Ovary (tissue), 7 donors: ENCODE measurements at regions not wholly inside any gene's neighbourhood (a gene's known extent, or its start where the extent isn't known, plus 50 kb on each side); places are given as distances from the start of the nearest gene placed in this dataset.

Experiments used
- DNase-seq, 5 donors: peaks; one replicate each; pipeline ENCODE4 v3.0.0-alpha.2; 2019 to 2020
- H3K27ac ChIP-seq, 2 donors: fragments of 200-600 bp; one replicate each; pipeline versions ENCODE4 v1.5.1 to v1.8.0; 2019 to 2022
- H3K27me3 ChIP-seq: fragments of 200-600 bp; one replicate; pipeline ENCODE4 v1.8.0; 2022
- H3K36me3 ChIP-seq: fragments of 200-600 bp; sonication (generic); one replicate; pipeline ENCODE4 v1.5.1; 2019
- H3K4me1 ChIP-seq: one replicate; pipeline ENCODE4 v1.8.1; 2013; ENCODE audit warnings: mild to moderate bottlenecking, moderate library complexity; ENCODE audit not compliant: insufficient read depth
- H3K4me3 ChIP-seq: fragments of 200-600 bp; sonication (generic); one replicate; pipeline ENCODE4 v1.5.1; 2017
- H3K9me3 ChIP-seq, 2 donors: fragments of 200-600 bp in 1 of 2; sonication (generic) in 1 of 2; one replicate each; pipeline versions ENCODE4 v1.5.1 to v1.8.1; 2013 to 2019; ENCODE audit warnings: mild to moderate bottlenecking in 1 of 2, moderate library complexity in 1 of 2
- CTCF ChIP-seq, 3 donors: fragments of 450-650 bp in 2 of 3; fragments of 200-600 bp in 1 of 3; IDR thresholded peaks; one replicate each; pipeline versions ENCODE4 v1.5.1 to v1.8.0; 2016 to 2022; ENCODE audit warnings: antibody characterized with exemption in 3 of 3, mild to moderate bottlenecking in 1 of 3
- EP300 ChIP-seq: sonication (generic); formaldehyde crosslinking; IDR thresholded peaks from one replicate; pipeline ENCODE4 v1.6.1; 2017; ENCODE audit warnings: antibody characterized with exemption
- POLR2A ChIP-seq: fragments of 450-650 bp; IDR thresholded peaks from one replicate; pipeline ENCODE4 v1.6.1; 2017; ENCODE audit warnings: antibody characterized with exemption, mild to moderate bottlenecking, moderate library complexity
- WGBS, 3 donors: extraction: QIAGEN DNeasy Blood & Tissue Kit in 1 of 3; methylation state at CpG; one replicate each; pipeline versions ENCODE4 v1.1.5 to v1.1.7; 2013 to 2017; 5-methylcytosine and 5-hydroxymethylcytosine counted together
- intact Hi-C, 4 donors: fragments of 100-400 bp; cut with DNase I; formaldehyde crosslinking; loops; one replicate each; pipeline versions ENCODE4 v1.11.0 to v1.15.1; 2022 to 2023
- donor health status: DM: no; HTN: no; CAD: no; lungs with moderate emphysema.
- donor health status: DM: no; HTN: no; CAD: no.
- donor health status: Bipolar disorder and iron deficiency.
- donor health status: DM: no; HTN: no; CAD: no.
- donor health status: DM: yes; HTN: yes; CAD: no.

DNA sequence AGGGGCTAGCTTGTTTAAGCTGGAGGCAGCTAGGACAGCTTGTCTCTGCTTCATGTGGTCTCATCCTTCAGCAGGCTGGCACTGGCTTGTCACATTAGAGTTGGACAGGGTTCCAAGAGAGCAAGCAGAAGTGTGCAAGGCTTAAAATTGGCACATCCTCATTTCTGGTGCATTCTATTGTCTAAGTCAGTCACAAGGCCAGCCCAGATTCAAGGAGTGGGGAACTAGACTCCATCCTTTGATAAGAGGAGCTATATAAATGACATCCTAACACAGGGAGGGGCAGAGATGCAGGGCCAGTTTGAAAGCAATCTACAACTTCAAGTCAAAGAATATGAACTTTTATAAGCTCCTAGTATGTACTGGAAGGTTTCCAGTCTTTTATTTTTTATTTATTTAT, 313.2 kb downstream of the PTTG2 start:
- intact Hi-C loops = no loop called here

GRCh38 chr4:38275331-38276100, 315.3 kb downstream of the PTTG2 start:
- intact Hi-C loops = no loop called here
- WGBS, 3 donors = 80 to 90% (median 81%) methylated on average over 5 of the region's 5 CpGs
- H3K4me1 ChIP-seq = no peaks in the 10 kb centered on the region

More for the DNA sequence above, 313.2 kb downstream of the PTTG2 start:
- Histone ChIP-seq H3K27ac (no peak overlapping the region), H3K4me3 (no peak overlapping the region), H3K4me1 (no peaks in the 10 kb centered on the region), H3K9me3 (no peaks in the 10 kb centered on the region), H3K27me3 (no peaks in the 10 kb centered on the region), H3K36me3 (no peaks in the 10 kb centered on the region)
- TF ChIP-seq CTCF (IDR thresholded peaks at IDR 0.05) = no peak
- TF ChIP-seq EP300 = no peak
- no peak for TF ChIP-seq POLR2A
- DNase-seq = no peak

GRCh38 chr4:38278255-38278654, 318.1 kb downstream of the PTTG2 start:
- 72 to 95% (median 93%) methylated on average over 4 of the region's 4 CpGs for WGBS, 3 donors
- H3K4me1 ChIP-seq = peaks cover 3% of the 10 kb centered on the region
- no peaks in the 10 kb centered on the region for H3K36me3 ChIP-seq
- TF ChIP-seq POLR2A (no peak), EP300 (no peak), CTCF (IDR thresholded peaks at IDR 0.05) (no peak)
- no peak for DNase-seq
- H3K27ac ChIP-seq = no peak overlapping the region
- H3K9me3 ChIP-seq = no peaks in the 10 kb centered on the region
- no peaks in the 10 kb centered on the region for H3K27me3 ChIP-seq
- intact Hi-C loops = no loop called here
- no peak overlapping the region for H3K4me3 ChIP-seq

More at GRCh38 chr4:38275331-38276100, 315.3 kb downstream of the PTTG2 start:
- no peaks in the 10 kb centered on the region for H3K27me3 ChIP-seq
- no peak for TF ChIP-seq POLR2A
- no peak for TF ChIP-seq EP300
- TF ChIP-seq CTCF (IDR thresholded peaks at IDR 0.05) = no peak
- no peak overlapping the region for H3K4me3 ChIP-seq
- H3K9me3 ChIP-seq = no peaks in the 10 kb centered on the region
- no peak overlapping the region for H3K27ac ChIP-seq
- H3K36me3 ChIP-seq = no peaks in the 10 kb centered on the region
- no peak for DNase-seq

- 93 to 97% (median 97%) methylated on average over 8 of the region's 8 CpGs for WGBS, 3 donors
- Histone ChIP-seq H3K27ac (no peak overlapping the region), H3K4me1 (peaks cover 3% of the 10 kb centered on the region), H3K9me3 (no peaks in the 10 kb centered on the region), H3K4me3 (no peak overlapping the region), H3K27me3 (no peaks in the 10 kb centered on the region), H3K36me3 (no peaks in the 10 kb centered on the region)
- TF ChIP-seq POLR2A (no peak), CTCF (IDR thresholded peaks at IDR 0.05) (no peak), EP300 (no peak)
- intact Hi-C loops = no loop called here
- DNase-seq = no peak
Measured at GRCh38 chr4:38279077-38279476, 318.9 kb downstream of the PTTG2 start.
